B cell (primary cell): ENCODE measurements at regions not wholly inside any gene's neighbourhood (a gene's known extent, or its start where the extent isn't known, plus 50 kb on each side); places are given as distances from the start of the nearest gene placed in this dataset.

ENCODE experiments used
- ATAC-seq: fragments of 200-7000 bp; cut with Tn5 transposase; one replicate; pipeline ENCODE4 v1.10.0; 2021; ENCODE audit warnings: low read depth, mild to moderate bottlenecking, moderate number of reproducible peaks, moderate library complexity
- CTCF ChIA-PET: fragments of 350-600 bp; sonication (Branson Sonifier 250); formaldehyde crosslinking; loops from one replicate; lab custom pipeline; 2021; ENCODE audit warnings: antibody characterized with exemption, inconsistent platforms; lab: Charles Lee
- POLR2A ChIA-PET: fragments of 350-600 bp; sonication (Branson Sonifier 250); formaldehyde crosslinking; loops from one replicate; lab custom pipeline; 2021; ENCODE audit warnings: antibody characterized with exemption; lab: Charles Lee
- DNase-seq: peaks from one replicate; pipeline ENCODE4 v3.0.0; 2013
- H2AFZ ChIP-seq: 2 replicates; pipeline ENCODE4 v1.6.1; 2012; ENCODE audit warnings: mild to moderate bottlenecking, low read depth, low read length; ENCODE audit not compliant: insufficient read depth, poor library complexity, severe bottlenecking
- H3K27ac ChIP-seq, 2 donors: 1 replicate in 1 of 2; 2 replicates in 1 of 2; pipeline ENCODE4 v1.5.1; 2012 to 2013; ENCODE audit warnings: low read length in 2 of 2, mild to moderate bottlenecking in 2 of 2, moderate library complexity in 1 of 2
- H3K27me3 ChIP-seq, 4 experiments: fragments of 200-600 bp in 1 of 4; sonication (generic) in 1 of 4; replicated peaks in 1 of 4; 1 replicate in 2 of 4; 2 replicates in 2 of 4; pipeline versions ENCODE4 v1.6.1 to v1.7.0; 2013 to 2016; ENCODE audit warnings: low read length in 3 of 4, mild to moderate bottlenecking in 2 of 4, mixed read lengths in 1 of 4, moderate library complexity in 1 of 4; ENCODE audit not compliant: insufficient read depth in 4 of 4, control insufficient read depth in 3 of 4; ENCODE audit errors: control extremely low read depth in 1 of 4
- H3K36me3 ChIP-seq, 2 experiments: replicated peaks in 1 of 2; 1 replicate in 1 of 2; 2 replicates in 1 of 2; pipeline versions ENCODE4 v1.6.1 to v1.7.1; 2013; ENCODE audit warnings: low read length in 1 of 2; ENCODE audit not compliant: insufficient read depth in 2 of 2, control insufficient read depth in 1 of 2; ENCODE audit errors: control extremely low read depth in 1 of 2, extremely low read depth in 1 of 2
- H3K4me1 ChIP-seq, 2 donors: fragments of 200-600 bp in 1 of 2; sonication (generic) in 1 of 2; 1 replicate in 1 of 2; 2 replicates in 1 of 2; pipeline versions ENCODE4 v1.5.1 to v1.6.1; 2013 to 2017; ENCODE audit warnings: low read length in 2 of 2; ENCODE audit not compliant: control insufficient read depth in 2 of 2, insufficient read depth in 2 of 2
- H3K4me2 ChIP-seq: replicated peaks from 2 replicates; pipeline ENCODE3; 2012; ENCODE audit warnings: mild to moderate bottlenecking, low read depth, low read length; ENCODE audit not compliant: poor library complexity, severe bottlenecking
- H3K4me3 ChIP-seq, 5 experiments: fragments of 200-600 bp in 1 of 5; sonication (generic) in 1 of 5; 1 replicate in 3 of 5; 2 replicates in 2 of 5; pipeline versions ENCODE4 v1.5.1 to v1.7.0; 2011 to 2016; ENCODE audit warnings: low read length in 4 of 5, mild to moderate bottlenecking in 4 of 5, low read depth in 2 of 5, control low read depth in 1 of 5, moderate library complexity in 1 of 5; ENCODE audit not compliant: insufficient read depth in 1 of 5; ENCODE audit errors: control extremely low read depth in 1 of 5, extremely low read depth in 1 of 5
- H3K79me2 ChIP-seq: fragments of 200-600 bp; sonication (generic); one replicate; pipeline ENCODE4 v1.6.0; 2016; ENCODE audit warnings: low read length; ENCODE audit not compliant: control insufficient read depth, insufficient read depth
- H3K9ac ChIP-seq: fragments of 200-600 bp; sonication (generic); 2 replicates; pipeline ENCODE4 v1.6.1; 2017; ENCODE audit warnings: mild to moderate bottlenecking, low read length, moderate library complexity
- H3K9me3 ChIP-seq, 3 donors: one replicate each; pipeline versions ENCODE4 v1.6.1 to v1.7.1; 2013; ENCODE audit warnings: low read length in 2 of 3; ENCODE audit not compliant: control insufficient read depth in 2 of 3, insufficient read depth in 1 of 3; ENCODE audit errors: control extremely low read depth in 1 of 3
- H4K20me1 ChIP-seq: 2 replicates; pipeline ENCODE4 v1.6.0; 2012; ENCODE audit warnings: mild to moderate bottlenecking, low read length; ENCODE audit not compliant: insufficient read depth, control insufficient read depth, poor library complexity, severe bottlenecking
- H3K27ac Mint-ChIP-seq: one replicate; pipeline ENCODE4 v1.8.0; 2021; ENCODE audit warnings: mixed read lengths
- H3K27me3 Mint-ChIP-seq: one replicate; pipeline ENCODE4 v1.8.0; 2021; ENCODE audit warnings: mixed read lengths
- H3K4me1 Mint-ChIP-seq: one replicate; pipeline ENCODE4 v1.8.0; 2021; ENCODE audit warnings: mixed read lengths
- H3K4me3 Mint-ChIP-seq: one replicate; pipeline ENCODE4 v1.8.0; 2021; ENCODE audit warnings: mixed read lengths
- H3K9me3 Mint-ChIP-seq: one replicate; pipeline ENCODE4 v1.8.0; 2022; ENCODE audit warnings: mixed read lengths; ENCODE audit not compliant: insufficient read depth
- EZH2 ChIP-seq: IDR thresholded peaks from 2 replicates; pipeline ENCODE4 v1.6.1; 2012; ENCODE audit warnings: borderline replicate concordance, low read depth, mild to moderate bottlenecking, moderate library complexity, low read length; ENCODE audit not compliant: insufficient read depth, poor library complexity, severe bottlenecking
- WGBS: methylation state at CpG from one replicate; pipeline ENCODE4 v1.1.5; 2013; ENCODE audit warnings: missing lambda C conversion rate; ENCODE audit not compliant: insufficient coverage; 5-methylcytosine and 5-hydroxymethylcytosine counted together
- intact Hi-C: fragments of 100-400 bp; cut with micrococcal nuclease; formaldehyde crosslinking; loops from one replicate; pipeline ENCODE4 v1.10.0; 2022
- TF ChIP-seq, protein P1 (sequence below): fragments of 200-600 bp; IDR thresholded peaks from one replicate; pipeline ENCODE4 v1.8.0; 2022; ENCODE audit warnings: antibody characterized with exemption, mild to moderate bottlenecking

DNA sequence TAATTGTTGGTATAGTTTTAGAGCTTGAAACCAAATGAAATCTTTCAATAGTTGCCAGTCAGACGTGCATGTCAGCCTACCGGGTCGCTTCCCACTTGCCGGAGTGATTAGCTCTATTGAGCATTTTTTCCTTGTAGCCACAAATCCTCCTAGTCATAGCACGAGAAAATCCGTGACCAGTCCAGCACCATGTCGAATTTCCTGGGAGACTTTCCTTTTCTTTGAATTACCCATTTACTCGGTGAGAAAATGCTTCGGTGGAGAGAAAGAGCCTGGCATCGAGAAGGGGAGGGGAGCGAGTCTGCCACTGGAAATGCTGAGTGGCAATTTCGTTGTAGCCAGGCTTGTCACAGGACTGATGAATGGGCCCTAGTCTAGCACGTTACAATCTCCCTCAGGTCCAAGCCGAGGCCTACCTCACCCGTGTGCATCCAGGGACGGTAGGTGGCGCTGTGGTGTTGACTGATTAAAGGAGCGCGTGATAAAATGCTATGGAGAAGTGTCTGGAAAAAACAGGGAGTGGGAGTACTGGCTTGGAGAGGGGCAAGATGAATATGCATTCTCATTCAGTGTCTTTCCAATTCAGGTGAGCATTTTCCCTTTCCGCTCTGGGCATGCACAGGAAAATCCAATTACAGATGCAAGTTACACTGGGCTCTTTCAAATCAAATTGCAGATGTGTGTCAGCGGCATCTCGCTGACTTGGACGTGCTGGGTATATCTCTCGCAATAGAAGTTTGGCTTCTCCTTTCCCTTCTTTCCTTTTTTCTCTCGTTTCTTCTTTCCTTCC, 238.8 kb downstream of the EDEM1 start:
- peaks cover 15 to 21% of the 10 kb centered on the region in 2 donors for H3K4me1 ChIP-seq
- no peaks in the 10 kb centered on the region for H4K20me1 ChIP-seq
- ChIA-PET POLR2A (no interaction called here), CTCF (interaction anchor here (0.7 to 1.5 kb wide), 8 partner anchors 10 to 199 kb away, joined by 3 to 4 read pairs (median 3); no protein-coding TSS in a partner anchor)
- Mint-ChIP-seq H3K27ac (no peak overlapping the region), H3K4me1 (peaks cover 18% of the 10 kb centered on the region), H3K9me3 (no peaks in the 10 kb centered on the region), H3K4me3 (no peak overlapping the region), H3K27me3 (peaks cover 5% of the 10 kb centered on the region)
- ATAC-seq (peak; percentile 64), DNase-seq (peak; percentile 68)
- no peaks in the 10 kb centered on the region for H3K9me3 ChIP-seq
- no peaks in the 10 kb centered on the region for H3K79me2 ChIP-seq
- intact Hi-C loops: loop anchor here (5.0 kb wide), 1 partner anchor 289 kb away; no protein-coding TSS in a partner anchor
- H3K9ac ChIP-seq: no peak overlapping the region
- H3K36me3 ChIP-seq: no peaks in the 10 kb centered on the region
- H3K4me2 ChIP-seq: peak overlapping the region; percentile 23
- H3K27ac ChIP-seq: no peak overlapping the region
- 40% methylated on average over 21 of the region's 25 CpGs for WGBS
- TF ChIP-seq, protein P1, sequence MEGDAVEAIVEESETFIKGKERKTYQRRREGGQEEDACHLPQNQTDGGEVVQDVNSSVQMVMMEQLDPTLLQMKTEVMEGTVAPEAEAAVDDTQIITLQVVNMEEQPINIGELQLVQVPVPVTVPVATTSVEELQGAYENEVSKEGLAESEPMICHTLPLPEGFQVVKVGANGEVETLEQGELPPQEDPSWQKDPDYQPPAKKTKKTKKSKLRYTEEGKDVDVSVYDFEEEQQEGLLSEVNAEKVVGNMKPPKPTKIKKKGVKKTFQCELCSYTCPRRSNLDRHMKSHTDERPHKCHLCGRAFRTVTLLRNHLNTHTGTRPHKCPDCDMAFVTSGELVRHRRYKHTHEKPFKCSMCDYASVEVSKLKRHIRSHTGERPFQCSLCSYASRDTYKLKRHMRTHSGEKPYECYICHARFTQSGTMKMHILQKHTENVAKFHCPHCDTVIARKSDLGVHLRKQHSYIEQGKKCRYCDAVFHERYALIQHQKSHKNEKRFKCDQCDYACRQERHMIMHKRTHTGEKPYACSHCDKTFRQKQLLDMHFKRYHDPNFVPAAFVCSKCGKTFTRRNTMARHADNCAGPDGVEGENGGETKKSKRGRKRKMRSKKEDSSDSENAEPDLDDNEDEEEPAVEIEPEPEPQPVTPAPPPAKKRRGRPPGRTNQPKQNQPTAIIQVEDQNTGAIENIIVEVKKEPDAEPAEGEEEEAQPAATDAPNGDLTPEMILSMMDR: peak; percentile 86
- no peak for TF ChIP-seq EZH2
- peak overlapping the region; percentile 21 for H2AFZ ChIP-seq
- no peak overlapping the region for H3K4me3 ChIP-seq
- H3K27me3 ChIP-seq: peaks cover 0 to 7% (median 0%) of the 10 kb centered on the region in 4 experiments

DNA sequence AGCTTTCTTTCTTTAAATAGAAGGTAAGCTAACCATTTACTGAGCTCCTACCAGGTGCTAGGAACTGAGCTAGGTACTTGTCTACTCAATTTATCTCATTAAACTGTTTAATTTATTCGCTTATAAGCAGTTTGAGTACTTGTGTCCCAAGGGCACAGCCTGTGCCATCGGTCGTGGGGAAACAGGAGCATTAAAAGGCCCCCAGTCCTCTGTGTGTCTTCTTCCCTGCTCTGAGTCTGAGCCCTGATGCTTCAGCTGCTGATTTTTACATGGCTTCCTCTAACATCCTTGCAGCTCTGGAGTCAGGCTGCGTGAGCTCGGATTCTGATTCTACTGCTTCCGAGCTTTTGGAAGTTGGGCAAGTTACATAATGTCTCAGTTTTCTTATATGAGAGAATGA, 239.5 kb downstream of the EDEM1 start:
- intact Hi-C loops: loop anchor here (5.0 kb wide), 1 partner anchor 290 kb away; no protein-coding TSS in a partner anchor
- H3K4me1 Mint-ChIP-seq: peaks cover 18% of the 10 kb centered on the region
- CTCF ChIA-PET: interaction anchor here (0.6 to 1.3 kb wide), 10 partner anchors 9 to 1896 kb away, joined by 3 to 4 read pairs (median 3); no protein-coding TSS in a partner anchor

More for the DNA sequence above, 239.5 kb downstream of the EDEM1 start:
- no peak overlapping the region for H3K27ac ChIP-seq
- no peak overlapping the region for H3K4me2 ChIP-seq
- peaks cover 15 to 21% of the 10 kb centered on the region in 2 donors for H3K4me1 ChIP-seq
- no peak overlapping the region for H3K27ac Mint-ChIP-seq
- H3K4me3 ChIP-seq: no peak overlapping the region
- H3K9ac ChIP-seq: no peak overlapping the region
- H3K36me3 ChIP-seq: no peaks in the 10 kb centered on the region
- H3K27me3 ChIP-seq: peaks cover 0 to 7% (median 0%) of the 10 kb centered on the region in 4 experiments
- H3K27me3 Mint-ChIP-seq: peaks cover 5% of the 10 kb centered on the region
- no peaks in the 10 kb centered on the region for H3K79me2 ChIP-seq
- H2AFZ ChIP-seq: peak overlapping the region; percentile 21
- TF ChIP-seq, protein P1: no peak
- TF ChIP-seq EZH2: no peak
- WGBS: 85% methylated on average over 3 of the region's 6 CpGs
- no peaks in the 10 kb centered on the region for H3K9me3 ChIP-seq
- no peak for ATAC-seq
- no peaks in the 10 kb centered on the region for H4K20me1 ChIP-seq
- DNase-seq: no peak
- no peak overlapping the region for H3K4me3 Mint-ChIP-seq
- POLR2A ChIA-PET: no interaction called here
- no peaks in the 10 kb centered on the region for H3K9me3 Mint-ChIP-seq
